IMR-90 (cell line): ENCODE measurements at regions not wholly inside any gene's neighbourhood (a gene's known extent, or its start where the extent isn't known, plus 50 kb on each side); places are given as distances from the start of the nearest gene placed in this dataset.

Source experiments
- ATAC-seq: fragments of 200-7000 bp; cut with Tn5 transposase; 2 replicates; pipeline ENCODE4 v1.9.1; 2020; ENCODE audit warnings: low read depth, mild to moderate bottlenecking, moderate library complexity
- BruUV-seq: library from RNA; stranded (reverse); fragments of 400-500 nt; replicated peaks from 2 replicates; lab custom pipeline; 2021; lab: Mats Ljungman, UMichigan
- CTCF ChIA-PET: fragments of 300-600 bp; formaldehyde crosslinking; extraction: SDS; loops from one replicate; lab custom pipeline; 2021; ENCODE audit warnings: antibody characterized with exemption; lab: Yijun Ruan, JAX
- POLR2A ChIA-PET: fragments of 300-600 bp; sonication (Branson Sonifier 250); formaldehyde crosslinking; loops from one replicate; lab custom pipeline; 2022; ENCODE audit warnings: antibody characterized with exemption; ENCODE audit not compliant: unreplicated experiment; lab: Charles Lee
- DNase-seq: peaks from one replicate; pipeline ENCODE4 v3.0.0; 2013
- H2AFZ ChIP-seq: replicated peaks from 2 replicates; pipeline ENCODE3; 2013; ENCODE audit warnings: low read length, mild to moderate bottlenecking; ENCODE audit not compliant: poor library complexity
- H2AK5ac ChIP-seq: 2 replicates; pipeline ENCODE4 v1.6.1; 2013; ENCODE audit warnings: low read depth, low read length, inconsistent platforms
- H2AK9ac ChIP-seq: replicated peaks from 2 replicates; pipeline ENCODE3; 2013; ENCODE audit warnings: mild to moderate bottlenecking, low read depth, low read length, moderate library complexity; ENCODE audit not compliant: poor library complexity
- H2BK120ac ChIP-seq: 2 replicates; pipeline ENCODE4 v1.6.1; 2013; ENCODE audit warnings: low read depth, low read length, inconsistent platforms
- H2BK15ac ChIP-seq: 3 replicates; pipeline ENCODE4 v1.6.1; 2013; ENCODE audit warnings: low read depth, low read length, inconsistent platforms
- H2BK20ac ChIP-seq: 2 replicates; pipeline ENCODE4 v1.6.1; 2013; ENCODE audit warnings: low read depth, mild to moderate bottlenecking, inconsistent platforms, low read length, moderate library complexity
- H2BK5ac ChIP-seq: 2 replicates; pipeline ENCODE4 v1.6.1; 2013; ENCODE audit warnings: mild to moderate bottlenecking, low read depth, low read length, inconsistent platforms; ENCODE audit not compliant: poor library complexity, severe bottlenecking
- H3K14ac ChIP-seq: replicated peaks from 2 replicates; pipeline ENCODE4 v1.6.1; 2013; ENCODE audit warnings: low read depth, low read length, inconsistent platforms
- H3K18ac ChIP-seq: 2 replicates; pipeline ENCODE4 v1.6.1; 2013; ENCODE audit warnings: low read depth, low read length, control low read depth
- H3K23ac ChIP-seq: 2 replicates; pipeline ENCODE4 v1.6.1; 2013; ENCODE audit warnings: low read depth, low read length, inconsistent platforms
- H3K27ac ChIP-seq: 2 replicates; pipeline ENCODE4 v1.5.1; 2013; ENCODE audit warnings: mild to moderate bottlenecking, control low read depth, low read length; ENCODE audit not compliant: insufficient read depth
- H3K27me3 ChIP-seq: 2 replicates; pipeline ENCODE4 v1.6.1; 2013; ENCODE audit warnings: low read length; ENCODE audit not compliant: control insufficient read depth, insufficient read depth
- H3K36me3 ChIP-seq: 2 replicates; pipeline ENCODE4 v1.6.1; 2013; ENCODE audit warnings: low read length, mixed read lengths; ENCODE audit not compliant: control insufficient read depth, insufficient read depth
- H3K4ac ChIP-seq: 2 replicates; pipeline ENCODE4 v1.6.1; 2013; ENCODE audit warnings: low read depth, low read length, inconsistent platforms
- H3K4me1 ChIP-seq: 2 replicates; pipeline ENCODE4 v1.6.1; 2013; ENCODE audit warnings: low read length, mixed read lengths; ENCODE audit not compliant: control insufficient read depth, insufficient read depth
- H3K4me2 ChIP-seq: 2 replicates; pipeline ENCODE4 v1.6.1; 2013; ENCODE audit warnings: low read depth, mild to moderate bottlenecking, control low read depth, low read length, moderate library complexity
- H3K4me3 ChIP-seq: 2 replicates; pipeline ENCODE4 v1.5.1; 2013; ENCODE audit warnings: low read depth, mild to moderate bottlenecking, control low read depth, low read length, moderate library complexity; ENCODE audit not compliant: insufficient read depth
- H3K56ac ChIP-seq: 2 replicates; pipeline ENCODE4 v1.6.1; 2013; ENCODE audit warnings: low read length, inconsistent platforms; ENCODE audit not compliant: insufficient read depth; ENCODE audit errors: extremely low read depth
- H3K79me1 ChIP-seq, 2 experiments: 2 replicates each; pipeline ENCODE4 v1.6.1; 2013; ENCODE audit warnings: low read length in 2 of 2, inconsistent platforms in 1 of 2, low read depth in 1 of 2
- H3K9ac ChIP-seq: 2 replicates; pipeline ENCODE4 v1.6.1; 2013; ENCODE audit warnings: low read depth, low read length, control low read depth
- H3K9me1 ChIP-seq: 2 replicates; pipeline ENCODE4 v1.6.1; 2013; ENCODE audit warnings: low read length, inconsistent platforms; ENCODE audit not compliant: insufficient read depth
- H3K9me3 ChIP-seq: 2 replicates; pipeline ENCODE4 v1.6.1; 2013; ENCODE audit warnings: low read length; ENCODE audit not compliant: control insufficient read depth, insufficient read depth
- H4K20me1 ChIP-seq: 2 replicates; pipeline ENCODE4 v1.6.1; 2013; ENCODE audit warnings: low read length, inconsistent platforms; ENCODE audit not compliant: insufficient read depth
- H4K5ac ChIP-seq: 2 replicates; pipeline ENCODE4 v1.6.1; 2013; ENCODE audit warnings: mild to moderate bottlenecking, low read depth, low read length, control low read depth
- H4K8ac ChIP-seq, 2 experiments: 2 replicates each; pipeline ENCODE4 v1.6.1; 2013; ENCODE audit warnings: low read depth in 2 of 2, low read length in 2 of 2, control low read depth in 1 of 2, inconsistent platforms in 1 of 2
- H4K91ac ChIP-seq: 2 replicates; pipeline ENCODE4 v1.6.1; 2013; ENCODE audit warnings: low read depth, low read length, inconsistent platforms; ENCODE audit not compliant: insufficient read depth
- BHLHE40 ChIP-seq: fragments of 150-350 bp; IDR thresholded peaks from 2 replicates; pipeline ENCODE4 v1.6.1; 2016; ENCODE audit warnings: mild to moderate bottlenecking, low read depth, low read length
- CEBPB ChIP-seq: IDR thresholded peaks from 2 replicates; pipeline ENCODE4 v1.6.1; 2012; ENCODE audit warnings: low read depth, low read length, improper control_type of control experiment
- CHD1 ChIP-seq: IDR thresholded peaks from 2 replicates; pipeline ENCODE4 v1.6.1; 2012; ENCODE audit warnings: low read depth, low read length, improper control_type of control experiment
- FOS ChIP-seq: fragments of 150-350 bp; IDR thresholded peaks from 2 replicates; pipeline ENCODE4 v1.6.1; 2016; ENCODE audit warnings: low read depth, low read length
- NFE2L2 ChIP-seq: fragments of 150-350 bp; IDR thresholded peaks from 2 replicates; pipeline ENCODE4 v1.6.1; 2016; ENCODE audit warnings: low read depth, mild to moderate bottlenecking, low read length
- POLR2A ChIP-seq: IDR thresholded peaks from 2 replicates; pipeline ENCODE4 v1.6.1; 2012; ENCODE audit warnings: mild to moderate bottlenecking, low read depth, low read length
- RAD21 ChIP-seq: IDR thresholded peaks from 2 replicates; pipeline ENCODE4 v1.6.1; 2012; ENCODE audit warnings: low read length, improper control_type of control experiment
- RCOR1 ChIP-seq: IDR thresholded peaks from 2 replicates; pipeline ENCODE4 v1.6.1; 2012; ENCODE audit warnings: mild to moderate bottlenecking, low read length, improper control_type of control experiment; ENCODE audit not compliant: insufficient replicate concordance
- SMC3 ChIP-seq: fragments of 150-350 bp; IDR thresholded peaks from 2 replicates; pipeline ENCODE4 v1.6.1; 2016; ENCODE audit warnings: low read depth, mild to moderate bottlenecking, antibody characterized with exemption, low read length, moderate library complexity
- WGBS, 2 experiments: methylation state at CpG; one replicate each; pipeline versions ENCODE4 v1.1.5 to v1.1.7; 2013; ENCODE audit warnings: missing lambda C conversion rate in 2 of 2; ENCODE audit not compliant: insufficient read length in 1 of 2; ENCODE audit errors: extremely low coverage in 2 of 2; 5-methylcytosine and 5-hydroxymethylcytosine counted together
- dilution Hi-C: fragments of 300-500 bp; cut with HindIII; formaldehyde crosslinking; loops from one replicate; pipeline ENCODE4 v1.14.3; 2018; ENCODE audit warnings: low sequenced_read_pairs; ENCODE audit not compliant: unreplicated experiment
- in situ Hi-C: fragments of 300-500 bp; cut with MboI; formaldehyde crosslinking; loops from 3 replicates; pipeline ENCODE4 v1.14.3; 2019; ENCODE audit warnings: low sequenced_read_pairs, inconsistent platforms, mixed read lengths
- intact Hi-C: fragments of 100-400 bp; cut with micrococcal nuclease; formaldehyde crosslinking; loops from 2 replicates; pipeline ENCODE4 v1.10.0; 2022
- TF ChIP-seq, protein P1 (sequence below): fragments of 150-350 bp; IDR thresholded peaks from 2 replicates; pipeline ENCODE4 v1.6.1; 2016; ENCODE audit warnings: low read depth, mild to moderate bottlenecking, low read length, moderate library complexity, borderline replicate concordance

DNA sequence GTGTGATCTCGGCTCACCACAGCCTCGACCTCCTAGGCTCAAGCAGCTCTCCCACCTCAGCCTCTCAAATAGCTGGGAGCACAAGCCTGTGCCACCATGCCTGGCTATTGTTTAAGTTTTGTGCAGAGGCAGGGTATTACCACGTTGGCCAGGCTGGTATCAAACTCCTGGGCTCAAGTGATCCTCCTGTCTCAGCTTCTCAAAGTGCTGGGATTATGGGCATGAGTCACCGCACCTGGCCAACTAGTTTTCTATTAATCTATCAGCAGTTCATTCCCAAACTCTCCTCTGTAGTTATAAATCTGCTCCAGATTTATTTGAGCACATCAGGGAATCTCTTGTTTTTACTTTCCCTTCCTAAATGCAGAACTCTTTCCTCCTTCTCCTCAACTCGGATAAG, 443.8 kb downstream of the PRDM2 start:
- Histone ChIP-seq H3K4me1 (no peaks in the 10 kb centered on the region), H3K23ac (no peak overlapping the region), H2BK20ac (no peak overlapping the region), H4K20me1 (no peaks in the 10 kb centered on the region), H3K27ac (no peak overlapping the region), H2BK120ac (no peak overlapping the region), H3K4me3 (no peak overlapping the region), H3K14ac (no peak overlapping the region), H3K79me1 (no peaks in the 10 kb centered on the region), H2BK5ac (no peak overlapping the region), H3K4ac (no peak overlapping the region), H3K4me2 (no peak overlapping the region), H2AK5ac (no peak overlapping the region), H2BK15ac (no peak overlapping the region), H3K9ac (no peak overlapping the region), H3K27me3 (no peaks in the 10 kb centered on the region), H4K5ac (no peak overlapping the region), H3K18ac (no peak overlapping the region), H2AFZ (no peak overlapping the region), H2AK9ac (no peak overlapping the region), H3K9me3 (peaks cover 15% of the 10 kb centered on the region), H3K56ac (no peak overlapping the region), H4K8ac (no peak overlapping the region), H3K9me1 (no peaks in the 10 kb centered on the region), H3K36me3 (no peaks in the 10 kb centered on the region), H4K91ac (no peak overlapping the region)
- ChIA-PET CTCF (no interaction called here), POLR2A (no interaction called here)
- 50% methylated on average over 3 of the region's 5 CpGs; no CpG with 5 or more reads in 1 of the 2 experiments for WGBS, 2 experiments
- dilution Hi-C loops (no loop called here), intact Hi-C loops (no loop called here), in situ Hi-C loops (no loop called here)
- DNase-seq (no peak), ATAC-seq (no peak)
- TF ChIP-seq, protein P1, sequence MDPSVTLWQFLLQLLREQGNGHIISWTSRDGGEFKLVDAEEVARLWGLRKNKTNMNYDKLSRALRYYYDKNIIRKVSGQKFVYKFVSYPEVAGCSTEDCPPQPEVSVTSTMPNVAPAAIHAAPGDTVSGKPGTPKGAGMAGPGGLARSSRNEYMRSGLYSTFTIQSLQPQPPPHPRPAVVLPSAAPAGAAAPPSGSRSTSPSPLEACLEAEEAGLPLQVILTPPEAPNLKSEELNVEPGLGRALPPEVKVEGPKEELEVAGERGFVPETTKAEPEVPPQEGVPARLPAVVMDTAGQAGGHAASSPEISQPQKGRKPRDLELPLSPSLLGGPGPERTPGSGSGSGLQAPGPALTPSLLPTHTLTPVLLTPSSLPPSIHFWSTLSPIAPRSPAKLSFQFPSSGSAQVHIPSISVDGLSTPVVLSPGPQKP = no peak
- TF ChIP-seq RCOR1 (no peak), POLR2A (no peak), CHD1 (no peak), FOS (no peak), NFE2L2 (no peak), BHLHE40 (no peak), CEBPB (no peak), RAD21 (no peak), SMC3 (no peak)
- BruUV-seq = no TSS peak
